Fibroblast of skin of right biceps (primary cell): ENCODE measurements at regions not wholly inside any gene's neighbourhood (a gene's known extent, or its start where the extent isn't known, plus 50 kb on each side); places are given as distances from the start of the nearest gene placed in this dataset.
"Not testable (repeated sequence)": the region's sequence is repeated elsewhere in the genome, so short reads cannot be mapped to it uniquely, and the experiment has no call there.

Experiments
- DNase-seq: peaks from one replicate; pipeline ENCODE4 v3.0.0-alpha.2; 2013

DNA sequence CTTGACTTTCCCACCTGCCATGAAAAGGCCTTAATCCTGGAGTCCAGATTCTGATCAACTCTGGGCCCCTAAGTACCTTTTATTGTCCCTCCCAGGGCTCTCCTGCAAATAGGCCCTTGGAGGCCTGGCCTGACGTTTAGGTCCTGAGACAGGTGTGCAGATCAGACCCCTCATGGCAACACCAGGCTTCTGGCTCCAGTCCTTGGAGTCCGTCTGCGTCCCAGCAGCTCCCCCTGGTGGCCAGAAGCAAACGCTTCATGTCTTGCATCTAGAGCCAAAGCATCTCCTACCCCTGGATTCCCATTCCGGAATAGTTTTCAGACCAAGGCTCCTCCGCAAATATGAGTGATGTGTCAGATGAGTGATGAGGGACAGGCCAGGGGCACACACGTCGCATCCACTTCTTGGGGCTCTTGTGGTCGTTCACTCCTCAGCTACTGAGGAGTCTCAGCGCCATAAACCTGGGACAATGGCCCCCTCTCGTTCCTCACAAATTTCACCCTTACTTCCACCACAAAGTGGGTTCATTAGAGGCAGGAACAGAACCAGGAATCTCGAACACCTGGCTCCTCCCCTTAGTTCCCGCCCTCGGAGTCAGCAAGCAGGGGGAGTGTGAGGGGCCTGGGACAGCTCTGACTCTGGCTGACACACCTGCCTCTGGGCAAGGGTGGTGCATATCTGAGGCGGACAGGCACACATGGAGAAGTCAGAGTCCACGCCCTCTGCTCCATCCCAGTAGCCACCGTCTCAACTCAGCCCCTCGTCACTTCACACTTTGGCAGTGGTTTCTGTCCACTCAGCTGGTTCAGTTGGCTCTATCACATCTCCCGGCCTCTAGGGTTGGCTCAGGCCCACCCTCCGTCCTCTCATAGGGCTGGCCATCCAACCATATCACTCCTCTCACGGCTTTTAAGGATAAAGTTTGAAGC is 77.9 kb upstream of the PWP1 start:
- peak; percentile 66 for DNase-seq

DNA sequence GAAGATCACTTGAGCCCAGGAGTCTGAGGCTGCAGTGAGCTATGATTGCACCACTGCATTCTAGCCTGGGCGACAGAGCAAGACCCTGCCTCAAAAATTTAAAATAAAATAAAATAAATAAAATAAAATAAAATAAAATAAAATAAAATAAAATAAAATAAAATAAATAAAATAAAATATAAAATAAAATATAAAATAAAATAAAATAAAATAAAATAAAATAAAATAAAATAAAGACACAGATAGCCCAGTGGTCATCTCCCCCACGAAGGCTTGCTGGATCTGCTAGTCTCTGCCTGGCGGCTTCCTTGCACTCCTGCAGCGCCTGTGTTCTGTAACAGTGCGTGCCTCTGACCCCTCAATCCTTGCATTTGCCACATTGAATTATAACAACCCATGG is 76.8 kb upstream of the PWP1 start:
- not testable (repeated sequence) for DNase-seq

DNA sequence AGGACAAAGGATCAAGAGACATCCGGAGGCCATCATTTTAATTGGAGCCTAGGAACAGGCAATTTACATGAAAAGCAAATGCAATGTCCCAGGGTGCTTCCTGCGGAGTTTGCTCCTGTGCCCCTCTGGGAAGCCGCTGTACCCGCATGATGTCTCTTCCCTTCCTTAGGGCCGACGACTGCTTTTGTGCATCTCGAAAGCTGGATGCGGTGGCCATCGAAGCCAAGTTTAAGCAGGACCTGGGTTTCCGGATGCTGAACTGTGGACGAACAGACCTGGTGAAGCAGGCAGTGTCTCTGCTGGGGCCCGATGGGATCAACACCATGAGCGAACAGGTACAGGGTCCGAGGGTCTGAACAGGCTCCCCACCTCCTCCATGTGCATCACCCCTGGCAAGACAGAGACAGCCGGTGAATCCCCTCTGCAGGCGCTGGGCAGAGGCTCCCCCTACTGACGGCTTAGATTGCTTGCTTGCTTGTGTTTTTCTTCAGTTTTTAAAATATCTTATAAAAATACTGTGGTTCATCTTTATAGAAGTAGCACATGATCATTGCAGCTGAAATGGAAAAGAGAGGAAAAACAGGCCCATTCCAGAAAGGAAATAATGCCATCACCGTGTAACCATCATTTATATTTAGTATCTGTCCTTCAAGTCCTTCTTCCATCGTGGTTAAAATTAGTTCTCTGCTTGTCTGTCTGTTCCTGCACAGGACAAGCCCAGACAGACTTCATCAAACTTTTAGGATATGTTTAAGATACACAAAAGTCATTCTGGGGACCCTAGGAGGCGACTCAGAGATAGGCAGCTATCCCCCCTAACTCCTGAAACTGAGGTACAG is 75.4 kb upstream of the PWP1 start:
- peak; percentile 34 for DNase-seq

DNA sequence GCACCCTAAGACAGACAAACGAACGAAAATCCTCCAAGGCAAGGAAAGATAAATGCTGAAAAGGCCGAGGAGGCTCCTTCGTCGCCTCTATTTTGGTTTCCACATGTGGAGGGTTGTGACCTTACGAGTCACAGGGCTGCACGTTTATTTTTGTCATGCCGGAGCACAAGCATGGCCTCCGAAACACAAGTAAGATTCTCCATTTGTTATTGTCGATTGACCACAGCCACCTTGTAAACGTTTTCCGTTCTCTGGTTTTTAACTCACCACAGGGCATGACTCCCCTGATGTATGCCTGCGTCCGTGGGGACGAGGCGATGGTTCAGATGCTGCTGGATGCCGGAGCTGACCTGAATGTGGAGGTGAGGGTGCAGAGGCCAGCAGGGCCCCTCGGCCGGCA is 73.1 kb upstream of the PWP1 start:
- no peak for DNase-seq

DNA sequence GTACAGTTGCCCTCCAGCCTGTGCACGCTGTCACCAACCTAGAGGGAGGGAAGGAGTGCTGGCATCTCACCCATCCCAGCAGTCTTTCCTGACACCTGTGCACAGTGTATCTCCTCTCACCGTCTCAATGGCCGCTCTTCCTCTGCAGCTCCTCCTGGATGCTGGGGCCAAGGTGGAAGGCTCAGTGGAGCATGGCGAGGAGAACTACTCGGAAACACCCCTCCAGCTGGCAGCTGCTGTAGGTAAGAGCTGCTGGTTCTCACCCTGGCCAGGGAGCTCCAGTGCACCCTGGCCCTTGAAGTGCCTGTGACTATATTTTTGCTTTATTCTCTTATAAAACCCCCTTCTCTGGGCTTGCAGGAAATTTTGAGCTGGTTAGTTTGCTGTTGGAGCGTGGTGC is 68.7 kb upstream of the PWP1 start:
- no peak for DNase-seq

- no peak for DNase-seq
Observed at GRCh38 chr12:107618106-107618505, 67.5 kb upstream of the PWP1 start.

DNA sequence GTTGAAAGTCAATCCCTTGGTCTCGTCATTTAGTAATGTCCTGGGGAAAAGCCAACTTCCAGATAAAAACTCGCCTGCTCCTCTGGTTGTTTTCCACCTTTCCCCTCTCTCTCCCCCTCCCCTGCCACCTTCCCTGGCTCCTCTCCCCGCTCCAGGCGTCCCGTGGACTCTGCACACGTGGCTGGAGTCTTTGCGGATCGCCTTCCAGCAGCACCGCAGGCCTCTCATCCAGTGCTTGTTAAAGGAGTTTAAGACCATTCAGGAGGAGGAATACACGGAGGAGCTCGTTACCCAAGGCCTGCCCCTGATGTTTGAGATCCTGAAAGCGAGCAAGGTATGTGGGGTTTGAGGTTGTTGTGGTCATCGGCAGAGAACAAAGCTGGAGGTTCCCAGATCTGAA is 65.8 kb upstream of the PWP1 start:
- no peak for DNase-seq

DNA sequence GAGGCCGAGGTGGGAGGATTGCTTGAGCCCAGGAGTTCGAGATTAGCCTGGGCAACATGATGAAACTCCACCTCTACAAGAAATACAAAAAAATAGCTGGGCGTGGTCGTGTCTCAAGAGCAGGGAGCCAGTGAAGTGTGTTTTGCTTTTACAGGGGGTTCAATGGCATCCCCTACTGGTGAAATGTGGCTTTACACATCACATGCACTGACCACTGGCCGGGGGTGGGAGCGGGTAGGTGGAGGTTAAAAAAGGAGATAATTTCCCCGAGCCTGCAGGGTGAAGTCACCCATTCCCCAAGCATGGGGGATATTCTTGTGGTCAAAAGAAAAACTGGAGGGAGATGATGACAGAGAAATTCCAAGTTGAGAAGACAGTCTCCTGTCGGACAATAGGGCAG is 63.6 kb upstream of the PWP1 start:
- DNase-seq, result peak; percentile 15

- DNase-seq, result no peak
Observed at GRCh38 chr12:107624493-107624892, 61.1 kb upstream of the PWP1 start.

- no peak for DNase-seq
Observed at GRCh38 chr12:107631715-107632114, 53.9 kb upstream of the PWP1 start.

DNA sequence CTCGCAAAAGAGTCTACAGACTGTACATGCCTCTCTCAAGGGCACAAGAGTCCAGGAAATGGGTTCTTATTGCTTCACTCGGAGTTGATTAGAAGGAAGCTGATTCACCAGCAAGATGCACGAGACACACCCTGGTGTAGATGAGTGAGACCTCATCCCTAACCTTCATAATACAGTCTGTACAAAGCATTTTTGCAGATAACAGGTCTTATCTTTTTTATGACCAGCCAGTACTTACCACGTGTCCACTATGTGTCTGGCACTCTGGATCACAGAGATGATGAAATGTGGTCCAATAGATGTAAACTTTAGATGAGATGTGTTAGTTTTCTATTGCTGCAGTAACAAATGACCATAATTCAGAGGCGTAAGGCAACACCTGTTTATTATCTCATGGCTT is 53.4 kb upstream of the PWP1 start:
- DNase-seq, result no peak

- no peak for DNase-seq
Observed at GRCh38 chr12:107634530-107634929, 51.1 kb upstream of the PWP1 start.

GRCh38 chr12:107635139-107635538 is 50.5 kb upstream of the PWP1 start:
- peak; percentile 53 for DNase-seq
